ENCODE measurements at regions not wholly inside any gene's neighbourhood (a gene's known extent, or its start where the extent isn't known, plus 50 kb on each side); places are given as distances from the start of the nearest gene placed in this dataset.
A peak's percentile ranks its signal among the peaks of the same experiment; 100 is the strongest.

DNA sequence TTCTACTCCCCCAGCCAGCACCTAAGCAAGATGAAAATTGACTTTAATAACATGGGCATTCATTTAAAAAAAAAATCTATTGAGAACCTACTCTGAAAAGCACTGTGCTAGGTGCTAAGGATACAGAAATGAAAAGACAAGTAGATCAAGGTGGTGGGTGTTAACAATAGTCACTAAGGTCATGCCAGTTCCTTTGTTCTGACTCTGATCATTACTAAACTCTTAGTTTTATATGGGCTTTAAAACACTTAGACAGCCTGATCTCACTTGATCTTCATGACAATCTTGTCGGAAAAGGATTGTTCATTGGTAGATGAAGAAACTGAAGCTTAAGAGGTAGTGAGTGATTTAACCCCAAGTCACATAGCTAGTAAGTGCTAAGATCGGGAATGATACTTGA lies 285.7 kb upstream of the PRDM1 start:
- TF ChIP-seq POLR2A (IDR thresholded peaks at IDR 0.05) = no peak
- no peak for TF ChIP-seq CTCF (IDR thresholded peaks at IDR 0.05)
- Histone ChIP-seq H3K27ac (no peak overlapping the region), H3K9me3 (no peaks in the 10 kb centered on the region), H3K36me3 (replicated peaks in 1 of 2; ENCODE audit: insufficient read depth in 1 of 2, low read depth in 2 of 2) (no peaks in the 10 kb centered on the region), H3K4me1 (no peaks in the 10 kb centered on the region), H3K27me3 (no peaks in the 10 kb centered on the region), H3K4me3 (no peak overlapping the region)
- WGBS, 2 donors = 63 to 85% methylated on average over 2 of the region's 2 CpGs
- intact Hi-C loops (cut with DNase I) = no loop called here
- DNase-seq = no peak
- ATAC-seq = no peak

GRCh38 chr6:105799056-105799455 lies 287.1 kb upstream of the PRDM1 start:
- ATAC-seq (no peak), DNase-seq (peak in 1 of 4 donors; percentile 36)
- H3K27ac ChIP-seq = no peak overlapping the region
- TF ChIP-seq POLR2A (IDR thresholded peaks at IDR 0.05) = no peak
- no peak for TF ChIP-seq CTCF (IDR thresholded peaks at IDR 0.05)
- 45 to 49% methylated on average over 2 of the region's 2 CpGs for WGBS, 2 donors
- H3K27me3 ChIP-seq = no peaks in the 10 kb centered on the region
- no peaks in the 10 kb centered on the region for H3K36me3 ChIP-seq (replicated peaks in 1 of 2; ENCODE audit: insufficient read depth in 1 of 2, low read depth in 2 of 2)
- peaks cover 6% of the 10 kb centered on the region for H3K4me1 ChIP-seq
- intact Hi-C loops (cut with DNase I) = no loop called here
- H3K9me3 ChIP-seq = no peaks in the 10 kb centered on the region
- H3K4me3 ChIP-seq = no peak overlapping the region

- peak in 1 of 4 donors; percentile 18 for DNase-seq
- Histone ChIP-seq H3K27me3 (no peaks in the 10 kb centered on the region), H3K27ac (no peak overlapping the region), H3K4me1 (peaks cover 10% of the 10 kb centered on the region), H3K4me3 (no peak overlapping the region), H3K36me3 (replicated peaks in 1 of 2; ENCODE audit: insufficient read depth in 1 of 2, low read depth in 2 of 2) (no peaks in the 10 kb centered on the region), H3K9me3 (no peaks in the 10 kb centered on the region)
- intact Hi-C loops (cut with DNase I) = no loop called here
- 58 to 65% methylated on average over 4 of the region's 4 CpGs for WGBS, 2 donors
- TF ChIP-seq POLR2A (IDR thresholded peaks at IDR 0.05) (no peak), CTCF (IDR thresholded peaks at IDR 0.05) (no peak)
- ATAC-seq = no peak
Observed at GRCh38 chr6:105797983-105798453, 288.1 kb upstream of the PRDM1 start.

GRCh38 chr6:105797286-105797979 lies 288.7 kb upstream of the PRDM1 start:
- Histone ChIP-seq H3K36me3 (replicated peaks in 1 of 2; ENCODE audit: insufficient read depth in 1 of 2, low read depth in 2 of 2) (no peaks in the 10 kb centered on the region), H3K27me3 (no peaks in the 10 kb centered on the region), H3K4me3 (no peak overlapping the region), H3K9me3 (no peaks in the 10 kb centered on the region), H3K27ac (no peak overlapping the region), H3K4me1 (peaks cover 10% of the 10 kb centered on the region)
- intact Hi-C loops (cut with DNase I) = no loop called here
- WGBS, 2 donors = 86 to 89% methylated on average over 4 of the region's 4 CpGs
- no peak for ATAC-seq
- no peak for TF ChIP-seq POLR2A (IDR thresholded peaks at IDR 0.05)
- no peak for TF ChIP-seq CTCF (IDR thresholded peaks at IDR 0.05)
- no peak for DNase-seq

All from body of pancreas (tissue), 4 donors.